ENCODE measurements at regions not wholly inside any gene's neighbourhood (a gene's known extent, or its start where the extent isn't known, plus 50 kb on each side); places are given as distances from the start of the nearest gene placed in this dataset.

GRCh38 chr13:74838096-74838495 is 643.9 kb downstream of the TBC1D4 start:
- TF ChIP-seq POLR2A (IDR thresholded peaks at IDR 0.05) (no peak), CTCF (IDR thresholded peaks at IDR 0.05) (no peak), POLR2AphosphoS5 (IDR thresholded peaks at IDR 0.05) (no peak)
